HEK293T (cell line): ENCODE measurements at regions not wholly inside any gene's neighbourhood (a gene's known extent, or its start where the extent isn't known, plus 50 kb on each side); places are given as distances from the start of the nearest gene placed in this dataset.

Source experiments
- ARNT ChIP-seq: fragments of 450-650 bp; IDR thresholded peaks from 2 replicates; pipeline ENCODE4 v1.6.1; 2017; ENCODE audit warnings: mild to moderate bottlenecking
- BHLHE40 ChIP-seq: fragments of 450-650 bp; IDR thresholded peaks from 2 replicates; pipeline ENCODE4 v1.6.1; 2016; ENCODE audit warnings: mild to moderate bottlenecking, moderate library complexity, borderline replicate concordance
- HDGF ChIP-seq: fragments of 450-650 bp; IDR thresholded peaks from 2 replicates; pipeline ENCODE4 v1.6.1; 2017; ENCODE audit warnings: antibody characterized with exemption, borderline replicate concordance
- L3MBTL2 ChIP-seq: fragments of 450-650 bp; conservative IDR thresholded peaks from 2 replicates; pipeline ENCODE4 v1.6.1; 2016; ENCODE audit warnings: mild to moderate bottlenecking
- NFRKB ChIP-seq: fragments of 450-650 bp; IDR thresholded peaks from 2 replicates; pipeline ENCODE4 v1.6.1; 2016; ENCODE audit warnings: mild to moderate bottlenecking, moderate library complexity
- SP1 ChIP-seq: fragments of 450-650 bp; IDR thresholded peaks from 2 replicates; pipeline ENCODE4 v1.6.1; 2017
- SUZ12 ChIP-seq: fragments of 450-650 bp; IDR thresholded peaks from 2 replicates; pipeline ENCODE4 v1.6.1; 2016; ENCODE audit warnings: mild to moderate bottlenecking
- TARDBP ChIP-seq: fragments of 450-650 bp; IDR thresholded peaks from 2 replicates; pipeline ENCODE4 v1.6.1; 2016

DNA sequence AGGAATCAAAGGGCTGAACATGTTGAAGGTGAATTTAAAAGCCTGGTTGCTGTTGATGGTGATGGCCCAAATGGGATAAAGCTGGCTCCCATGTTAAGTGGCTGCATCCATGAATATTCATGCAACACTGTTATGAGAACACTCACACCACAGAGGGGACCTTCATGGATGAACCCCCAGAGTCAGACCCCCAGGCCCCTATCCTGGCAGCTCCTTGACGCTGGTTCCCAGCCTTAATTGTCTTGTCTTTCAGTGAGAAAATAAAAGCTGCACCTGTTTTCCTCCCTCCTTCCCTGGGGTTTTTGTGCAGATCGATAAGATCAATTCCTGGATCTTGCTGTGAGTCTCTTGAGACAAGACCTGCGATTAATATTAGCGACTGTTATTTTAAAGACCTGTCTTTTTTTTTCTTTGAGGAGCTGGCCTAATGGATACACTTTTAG lies 371.7 kb downstream of the ICE1 start:
- no peak for TF ChIP-seq ARNT
- TF ChIP-seq L3MBTL2, result no peak
- TF ChIP-seq BHLHE40, result no peak
- TF ChIP-seq TARDBP, result no peak
- no peak for TF ChIP-seq SP1
- no peak for TF ChIP-seq HDGF
- TF ChIP-seq SUZ12, result no peak
- TF ChIP-seq NFRKB, result no peak
